ENCODE measurements at regions not wholly inside any gene's neighbourhood (a gene's known extent, or its start where the extent isn't known, plus 50 kb on each side); places are given as distances from the start of the nearest gene placed in this dataset.
"Not testable (repeated sequence)": the region's sequence is repeated elsewhere in the genome, so short reads cannot be mapped to it uniquely, and the experiment has no call there.

GRCh38 chr12:67853204-67853603 is 136.0 kb upstream of the IFNG-AS1 start:
- DNase-seq, result no peak

GRCh38 chr12:67854351-67854750 is 134.9 kb upstream of the IFNG-AS1 start:
- DNase-seq, result no peak

GRCh38 chr12:67855103-67855502 is 134.1 kb upstream of the IFNG-AS1 start:
- DNase-seq, result no peak

GRCh38 chr12:67871231-67871630 is 118.0 kb upstream of the IFNG-AS1 start:
- no peak for DNase-seq

- DNase-seq, result no peak
These were observed 115.9 kb upstream of the IFNG-AS1 start for GRCh38 chr12:67873355-67873754.

- no peak for DNase-seq
These were observed 112.8 kb upstream of the IFNG-AS1 start for GRCh38 chr12:67876305-67876915.

- no peak for DNase-seq
These were observed 111.5 kb upstream of the IFNG-AS1 start for GRCh38 chr12:67877727-67878126.

- no peak for DNase-seq
These were observed 109.3 kb upstream of the IFNG-AS1 start for GRCh38 chr12:67879937-67880336.

- no peak for DNase-seq
These were observed 107.7 kb upstream of the IFNG-AS1 start for GRCh38 chr12:67881565-67881964.

GRCh38 chr12:67884596-67884995 is 104.7 kb upstream of the IFNG-AS1 start:
- no peak for DNase-seq

GRCh38 chr12:67885375-67886169 is 103.7 kb upstream of the IFNG-AS1 start:
- DNase-seq, result no peak

- DNase-seq, result no peak
These were observed 102.2 kb upstream of the IFNG-AS1 start for GRCh38 chr12:67887065-67887464.

- DNase-seq, result no peak
These were observed 99.3 kb upstream of the IFNG-AS1 start for GRCh38 chr12:67889931-67890330.

- no peak for DNase-seq
These were observed 98.5 kb upstream of the IFNG-AS1 start for GRCh38 chr12:67890726-67891258.

- no peak for DNase-seq
These were observed 97.7 kb upstream of the IFNG-AS1 start for GRCh38 chr12:67891596-67891995.

GRCh38 chr12:67892259-67893021 is 96.8 kb upstream of the IFNG-AS1 start:
- DNase-seq, result peak; percentile 72

- DNase-seq, result no peak
These were observed 96.1 kb upstream of the IFNG-AS1 start for GRCh38 chr12:67893022-67893580.

GRCh38 chr12:67900418-67900817 is 88.8 kb upstream of the IFNG-AS1 start:
- not testable (repeated sequence) for DNase-seq

GRCh38 chr12:67909091-67909531 is 80.1 kb upstream of the IFNG-AS1 start:
- no peak for DNase-seq

GRCh38 chr12:67909681-67910080 is 79.6 kb upstream of the IFNG-AS1 start:
- DNase-seq, result no peak

- no peak for DNase-seq
These were observed 78.6 kb upstream of the IFNG-AS1 start for GRCh38 chr12:67910360-67911274.

GRCh38 chr12:67911275-67911600 is 78.0 kb upstream of the IFNG-AS1 start:
- DNase-seq, result no peak
